ENCODE measurements at regions not wholly inside any gene's neighbourhood (a gene's known extent, or its start where the extent isn't known, plus 50 kb on each side); places are given as distances from the start of the nearest gene placed in this dataset.
A peak's percentile ranks its signal among the peaks of the same experiment; 100 is the strongest.

GRCh38 chr1:21346365-21347071 is 56.3 kb upstream of the ECE1 start:
- H2BK12ac ChIP-seq (ENCODE audit: low read depth, low read length), result 0 out of 2 replicates have a peak overlapping the region, but pooled peaks have one; percentile 46
- peak overlapping the region; percentile 47 for H4K91ac ChIP-seq (replicated peaks; ENCODE audit: insufficient read length, low read length)
- CTCF ChIA-PET (ENCODE audit: partially characterized antibody), result interaction anchor here (1.0 to 13.3 kb wide), 5 partner anchors 9 to 75 kb away, joined by 3 to 123 read pairs (median 10); no protein-coding TSS in a partner anchor
- no peak overlapping the region for H2AFZ ChIP-seq (ENCODE audit: low read length)
- 84% methylated on average over 13 of the region's 13 CpGs; no CpG with 5 or more reads in 1 of the 2 experiments for WGBS, 2 experiments (ENCODE audit: extremely low coverage in 1 of 2, insufficient coverage in 1 of 2, insufficient read length in 1 of 2, insufficient replicate concordance in 2 of 2, low coverage in 1 of 2, low lambda C conversion rate in 2 of 2, missing lambda C conversion rate in 1 of 2)
- H3K27ac ChIP-seq (ENCODE audit: low read depth, low read length), result no peak overlapping the region
- H4K5ac ChIP-seq (ENCODE audit: insufficient read length, low read depth, low read length), result no peak overlapping the region
- no peak overlapping the region for H4K8ac ChIP-seq (ENCODE audit: extremely low read depth, insufficient read depth, low read length)
- H2BK120ac ChIP-seq (replicated peaks; ENCODE audit: low read depth, low read length), result no peak overlapping the region
- H3K56ac ChIP-seq (replicated peaks; ENCODE audit: insufficient read length, low read depth, low read length), result peak overlapping the region; percentile 78
- H2BK5ac ChIP-seq (ENCODE audit: low read depth, low read length), result no peak overlapping the region
- no peaks in the 10 kb centered on the region for H3K9me3 ChIP-seq (ENCODE audit: insufficient read depth in 2 of 2, low read depth in 1 of 2, low read length in 1 of 2)
- peak overlapping the region; percentile 94 for H2AK5ac ChIP-seq (ENCODE audit: low read depth, low read length)
- peak overlapping the region; percentile 77 for H2BK20ac ChIP-seq (ENCODE audit: low read length)
- H3K4me2 ChIP-seq (ENCODE audit: insufficient read depth in 1 of 2, low read depth in 2 of 2, low read length in 2 of 2), result peak overlapping the region; percentile 96 to 97
- peak overlapping the region in 2 of 4 experiments; percentile 17 to 84; a peak in 4 of 7 replicates for H3K9ac ChIP-seq (replicated peaks in 1 of 4; ENCODE audit: extremely low read depth in 1 of 4, low read depth in 3 of 4, low read length in 3 of 4)
- no peak overlapping the region for H3K23ac ChIP-seq (ENCODE audit: insufficient read length)
- peak overlapping the region; percentile 83 for H3K4ac ChIP-seq (replicated peaks; ENCODE audit: insufficient read length, low read depth, low read length)
- H3K79me1 ChIP-seq (ENCODE audit: low read depth, low read length), result no peaks in the 10 kb centered on the region
- FAIRE-seq (peak; percentile 52), DNase-seq (ENCODE audit: low read depth in 1 of 2, low spot score in 2 of 2) (no peak)
- no peak overlapping the region for H3K14ac ChIP-seq (ENCODE audit: insufficient read length)
- peaks cover 0 to 13% of the 10 kb centered on the region in 2 experiments; a peak in 2 of 4 replicates for H3K79me2 ChIP-seq (ENCODE audit: control insufficient read depth in 1 of 2, insufficient read depth in 2 of 2, low read length in 2 of 2)
- H3K36me3 ChIP-seq (ENCODE audit: control insufficient read depth in 2 of 4, insufficient read depth in 4 of 4, low read length in 3 of 4), result no peaks in the 10 kb centered on the region
- H3K18ac ChIP-seq (ENCODE audit: extremely low read depth, low read length), result no peak overlapping the region; the same call in 1 of the 2 replicates
- H3K4me1 ChIP-seq (replicated peaks in 1 of 4; ENCODE audit: control insufficient read depth in 3 of 4, insufficient read depth in 4 of 4, low read length in 3 of 4), result peaks cover 3 to 12% (median 5%) of the 10 kb centered on the region in 4 experiments; a peak in 6 of 7 replicates
- peaks cover 18% of the 10 kb centered on the region for H3K23me2 ChIP-seq (ENCODE audit: low read depth, low read length)
- H3K4me3 ChIP-seq (ENCODE audit: extremely low read depth in 1 of 4, insufficient read depth in 2 of 4, low read depth in 3 of 4, low read length in 4 of 4), result peak overlapping the region; percentile 52 to 79 (median 75); a peak in 7 of 8 replicates
- POLR2A ChIA-PET (ENCODE audit: partially characterized antibody), result interaction anchor here (1.7 kb wide), 1 partner anchor 7 kb away, joined by 3 read pairs; no protein-coding TSS in a partner anchor
- peaks cover 0 to 20% (median 15%) of the 10 kb centered on the region in 4 experiments; a peak in 6 of 7 replicates for H3K27me3 ChIP-seq (replicated peaks in 1 of 4; ENCODE audit: control insufficient read depth in 3 of 4, extremely low read depth in 1 of 4, insufficient read depth in 3 of 4, low read length in 3 of 4)
- peaks cover 4 to 25% of the 10 kb centered on the region in 2 experiments for H4K20me1 ChIP-seq (replicated peaks in 1 of 2; ENCODE audit: control insufficient read depth in 1 of 2, insufficient read depth in 2 of 2, low read length in 2 of 2)
- H2BK15ac ChIP-seq (ENCODE audit: low read length), result peak overlapping the region; percentile 93; the same call in 1 of the 2 replicates
- TF ChIP-seq SRF (IDR thresholded peaks at IDR 0.05; ENCODE audit: low read depth, low read length) (no peak), NANOG (IDR thresholded peaks at IDR 0.05; ENCODE audit: insufficient read depth, low read depth, low read length, poor library complexity, severe bottlenecking) (no peak), CHD1 (IDR thresholded peaks at IDR 0.05; ENCODE audit: low read depth, low read length) (no peak), BCL11A (IDR thresholded peaks at IDR 0.05; ENCODE audit: low read depth in 2 of 2, low read length in 2 of 2) (no peak), SUZ12 (IDR thresholded peaks at IDR 0.05; ENCODE audit: low read length) (no peak), KDM4A (IDR thresholded peaks at IDR 0.05; ENCODE audit: low read depth, low read length, severe bottlenecking) (no peak), TCF12 (IDR thresholded peaks at IDR 0.05; ENCODE audit: low read depth, low read length) (no peak), GTF2F1 (IDR thresholded peaks at IDR 0.05; ENCODE audit: borderline replicate concordance, low read depth, low read length) (no peak), TAF1 (IDR thresholded peaks at IDR 0.05; ENCODE audit: low read depth, low read length) (no peak)

Data from H1 (cell line).